Non-pigmented ciliary epithelial cell (primary cell): ENCODE measurements at regions not wholly inside any gene's neighbourhood (a gene's known extent, or its start where the extent isn't known, plus 50 kb on each side); places are given as distances from the start of the nearest gene placed in this dataset.
"Not testable (repeated sequence)": the region's sequence is repeated elsewhere in the genome, so short reads cannot be mapped to it uniquely, and the experiment has no call there.

Experiments
- DNase-seq: peaks from one replicate; pipeline ENCODE4 v3.0.0-alpha.2; 2010; ENCODE audit warnings: low read depth

GRCh38 chr18:43341014-43341413 lies 63.7 kb upstream of the SYT4 start:
- no peak for DNase-seq

GRCh38 chr18:43350176-43350575 lies 72.9 kb upstream of the SYT4 start:
- DNase-seq: no peak

GRCh38 chr18:43364535-43364934 lies 87.2 kb upstream of the SYT4 start:
- DNase-seq: no peak

- DNase-seq: no peak
These were observed 90.6 kb upstream of the SYT4 start for GRCh38 chr18:43367895-43368294.

- not testable (repeated sequence) for DNase-seq
These were observed 92.0 kb upstream of the SYT4 start for GRCh38 chr18:43369311-43369710.

- DNase-seq: no peak
These were observed 95.5 kb upstream of the SYT4 start for GRCh38 chr18:43372773-43373172.

- DNase-seq: no peak
These were observed 102.9 kb upstream of the SYT4 start for GRCh38 chr18:43380104-43380672.

GRCh38 chr18:43382641-43383403 lies 105.5 kb upstream of the SYT4 start:
- DNase-seq: no peak

GRCh38 chr18:43389163-43389562 lies 111.9 kb upstream of the SYT4 start:
- DNase-seq: peak; percentile 3

GRCh38 chr18:43392168-43392567 lies 114.9 kb upstream of the SYT4 start:
- DNase-seq: no peak

- DNase-seq: no peak
These were observed 115.9 kb upstream of the SYT4 start for GRCh38 chr18:43393174-43393573.

GRCh38 chr18:43396266-43396665 lies 119.0 kb upstream of the SYT4 start:
- peak; percentile 2 for DNase-seq

GRCh38 chr18:43398601-43399000 lies 121.3 kb upstream of the SYT4 start:
- DNase-seq: no peak

- no peak for DNase-seq
These were observed 127.8 kb upstream of the SYT4 start for GRCh38 chr18:43405097-43405496.

GRCh38 chr18:43414006-43414405 lies 136.7 kb upstream of the SYT4 start:
- no peak for DNase-seq

GRCh38 chr18:43420091-43420490 lies 142.8 kb upstream of the SYT4 start:
- DNase-seq: no peak

GRCh38 chr18:43420950-43421349 lies 143.7 kb upstream of the SYT4 start:
- no peak for DNase-seq

- no peak for DNase-seq
These were observed 145.2 kb upstream of the SYT4 start for GRCh38 chr18:43422518-43422917.

GRCh38 chr18:43435851-43436250 lies 158.6 kb upstream of the SYT4 start:
- no peak for DNase-seq

GRCh38 chr18:43442131-43442530 lies 164.8 kb upstream of the SYT4 start:
- no peak for DNase-seq

- no peak for DNase-seq
These were observed 165.3 kb upstream of the SYT4 start for GRCh38 chr18:43442571-43442970.

GRCh38 chr18:43465483-43465882 lies 188.2 kb upstream of the SYT4 start:
- no peak for DNase-seq

- DNase-seq: no peak
These were observed 194.6 kb upstream of the SYT4 start for GRCh38 chr18:43471873-43472272.

- no peak for DNase-seq
These were observed 203.8 kb upstream of the SYT4 start for GRCh38 chr18:43481069-43481468.
